ENCODE measurements at regions not wholly inside any gene's neighbourhood (a gene's known extent, or its start where the extent isn't known, plus 50 kb on each side); places are given as distances from the start of the nearest gene placed in this dataset.

GRCh38 chr3:69474186-69474585, 88.3 kb upstream of the FRMD4B start:
- H3K4me3 ChIP-seq: no peak overlapping the region
- H3K9me3 ChIP-seq (replicated peaks; ENCODE audit: control insufficient read depth, insufficient read depth, low read depth, low read length): no peaks in the 10 kb centered on the region
- no peaks in the 10 kb centered on the region for H4K20me1 ChIP-seq (replicated peaks; ENCODE audit: control insufficient read depth, insufficient read depth, low read length)
- no peak overlapping the region for H3K27ac ChIP-seq (ENCODE audit: extremely low read depth, low read depth, low read length)
- no peaks in the 10 kb centered on the region for H3K79me2 ChIP-seq (ENCODE audit: control insufficient read depth, insufficient read depth, low read length)
- no peak overlapping the region for H3K9ac ChIP-seq (ENCODE audit: insufficient read depth in 1 of 2, low read depth in 2 of 2, low read length in 2 of 2)
- POLR2A ChIA-PET: no interaction called here
- no peak overlapping the region for H2AFZ ChIP-seq (ENCODE audit: low read depth, low read length)
- no TSS peak for BruUV-seq (replicated peaks)
- intact Hi-C loops (cut with micrococcal nuclease): no loop called here
- CTCF ChIA-PET (ENCODE audit: low intra/inter-chr PET ratio): no interaction called here
- no peak overlapping the region for H3K4me2 ChIP-seq (ENCODE audit: insufficient read depth, low read length)
- no peaks in the 10 kb centered on the region for H3K4me1 ChIP-seq (replicated peaks in 1 of 2; ENCODE audit: control insufficient read depth in 2 of 2, insufficient read depth in 2 of 2, low read length in 2 of 2)
- in situ Hi-C loops (cut with MboI): no loop called here
- H3K27me3 ChIP-seq (ENCODE audit: control insufficient read depth in 2 of 2, insufficient read depth in 2 of 2, low read length in 2 of 2): no peaks in the 10 kb centered on the region
- 0% methylated on average over 1 of the region's 1 CpG for WGBS (ENCODE audit: insufficient coverage, low coverage, missing lambda C conversion rate)
- TF ChIP-seq ZNF217 (CRISPR knock-in tag; IDR thresholded peaks at IDR 0.05) (no peak), CEBPZ (IDR thresholded peaks at IDR 0.05; ENCODE audit: borderline replicate concordance, low read depth, low read length) (no peak), NONO (IDR thresholded peaks at IDR 0.05; ENCODE audit: low read depth in 2 of 2, low read length in 1 of 2) (no peak), E2F1 (CRISPR knock-in tag; IDR thresholded peaks at IDR 0.05) (no peak), ELF2 (CRISPR knock-in tag; IDR thresholded peaks at IDR 0.05) (no peak), GTF2E2 (tag; IDR thresholded peaks at IDR 0.05) (no peak), NR2F6 (CRISPR knock-in tag; IDR thresholded peaks at IDR 0.05) (no peak), THRA (IDR thresholded peaks at IDR 0.05) (no peak), MYNN (IDR thresholded peaks at IDR 0.05) (no peak), MYNN (CRISPR knock-in tag; IDR thresholded peaks at IDR 0.05) (no peak)
- ATAC-seq: no peak
- no peaks in the 10 kb centered on the region for H3K9me1 ChIP-seq (ENCODE audit: control insufficient read depth, insufficient read depth, low read length)
- no peak for DNase-seq (ENCODE audit: extremely low read depth in 1 of 4, low spot score in 3 of 4)
- no peak for FAIRE-seq
- H3K36me3 ChIP-seq (ENCODE audit: control insufficient read depth, insufficient read depth, low read length): no peaks in the 10 kb centered on the region
